B cell (primary cell): ENCODE measurements at regions not wholly inside any gene's neighbourhood (a gene's known extent, or its start where the extent isn't known, plus 50 kb on each side); places are given as distances from the start of the nearest gene placed in this dataset.

Experiments
- ATAC-seq: fragments of 200-7000 bp; cut with Tn5 transposase; one replicate; pipeline ENCODE4 v1.10.0; 2021; ENCODE audit warnings: low read depth, mild to moderate bottlenecking, moderate number of reproducible peaks, moderate library complexity
- CTCF ChIA-PET: fragments of 350-600 bp; sonication (Branson Sonifier 250); formaldehyde crosslinking; loops from one replicate; lab custom pipeline; 2021; ENCODE audit warnings: antibody characterized with exemption, inconsistent platforms; lab: Charles Lee
- POLR2A ChIA-PET: fragments of 350-600 bp; sonication (Branson Sonifier 250); formaldehyde crosslinking; loops from one replicate; lab custom pipeline; 2021; ENCODE audit warnings: antibody characterized with exemption; lab: Charles Lee
- DNase-seq: peaks from one replicate; pipeline ENCODE4 v3.0.0; 2013
- H2AFZ ChIP-seq: 2 replicates; pipeline ENCODE4 v1.6.1; 2012; ENCODE audit warnings: mild to moderate bottlenecking, low read depth, low read length; ENCODE audit not compliant: insufficient read depth, poor library complexity, severe bottlenecking
- H3K27ac ChIP-seq, 2 donors: 1 replicate in 1 of 2; 2 replicates in 1 of 2; pipeline ENCODE4 v1.5.1; 2012 to 2013; ENCODE audit warnings: low read length in 2 of 2, mild to moderate bottlenecking in 2 of 2, moderate library complexity in 1 of 2
- H3K27me3 ChIP-seq, 4 experiments: fragments of 200-600 bp in 1 of 4; sonication (generic) in 1 of 4; replicated peaks in 1 of 4; 1 replicate in 2 of 4; 2 replicates in 2 of 4; pipeline versions ENCODE4 v1.6.1 to v1.7.0; 2013 to 2016; ENCODE audit warnings: low read length in 3 of 4, mild to moderate bottlenecking in 2 of 4, mixed read lengths in 1 of 4, moderate library complexity in 1 of 4; ENCODE audit not compliant: insufficient read depth in 4 of 4, control insufficient read depth in 3 of 4; ENCODE audit errors: control extremely low read depth in 1 of 4
- H3K36me3 ChIP-seq, 2 experiments: replicated peaks in 1 of 2; 1 replicate in 1 of 2; 2 replicates in 1 of 2; pipeline versions ENCODE4 v1.6.1 to v1.7.1; 2013; ENCODE audit warnings: low read length in 1 of 2; ENCODE audit not compliant: insufficient read depth in 2 of 2, control insufficient read depth in 1 of 2; ENCODE audit errors: control extremely low read depth in 1 of 2, extremely low read depth in 1 of 2
- H3K4me1 ChIP-seq, 2 donors: fragments of 200-600 bp in 1 of 2; sonication (generic) in 1 of 2; 1 replicate in 1 of 2; 2 replicates in 1 of 2; pipeline versions ENCODE4 v1.5.1 to v1.6.1; 2013 to 2017; ENCODE audit warnings: low read length in 2 of 2; ENCODE audit not compliant: control insufficient read depth in 2 of 2, insufficient read depth in 2 of 2
- H3K4me2 ChIP-seq: replicated peaks from 2 replicates; pipeline ENCODE3; 2012; ENCODE audit warnings: mild to moderate bottlenecking, low read depth, low read length; ENCODE audit not compliant: poor library complexity, severe bottlenecking
- H3K4me3 ChIP-seq, 5 experiments: fragments of 200-600 bp in 1 of 5; sonication (generic) in 1 of 5; 1 replicate in 3 of 5; 2 replicates in 2 of 5; pipeline versions ENCODE4 v1.5.1 to v1.7.0; 2011 to 2016; ENCODE audit warnings: low read length in 4 of 5, mild to moderate bottlenecking in 4 of 5, low read depth in 2 of 5, control low read depth in 1 of 5, moderate library complexity in 1 of 5; ENCODE audit not compliant: insufficient read depth in 1 of 5; ENCODE audit errors: control extremely low read depth in 1 of 5, extremely low read depth in 1 of 5
- H3K79me2 ChIP-seq: fragments of 200-600 bp; sonication (generic); one replicate; pipeline ENCODE4 v1.6.0; 2016; ENCODE audit warnings: low read length; ENCODE audit not compliant: control insufficient read depth, insufficient read depth
- H3K9ac ChIP-seq: fragments of 200-600 bp; sonication (generic); 2 replicates; pipeline ENCODE4 v1.6.1; 2017; ENCODE audit warnings: mild to moderate bottlenecking, low read length, moderate library complexity
- H3K9me3 ChIP-seq, 3 donors: one replicate each; pipeline versions ENCODE4 v1.6.1 to v1.7.1; 2013; ENCODE audit warnings: low read length in 2 of 3; ENCODE audit not compliant: control insufficient read depth in 2 of 3, insufficient read depth in 1 of 3; ENCODE audit errors: control extremely low read depth in 1 of 3
- H4K20me1 ChIP-seq: 2 replicates; pipeline ENCODE4 v1.6.0; 2012; ENCODE audit warnings: mild to moderate bottlenecking, low read length; ENCODE audit not compliant: insufficient read depth, control insufficient read depth, poor library complexity, severe bottlenecking
- H3K27ac Mint-ChIP-seq: one replicate; pipeline ENCODE4 v1.8.0; 2021; ENCODE audit warnings: mixed read lengths
- H3K27me3 Mint-ChIP-seq: one replicate; pipeline ENCODE4 v1.8.0; 2021; ENCODE audit warnings: mixed read lengths
- H3K4me1 Mint-ChIP-seq: one replicate; pipeline ENCODE4 v1.8.0; 2021; ENCODE audit warnings: mixed read lengths
- H3K4me3 Mint-ChIP-seq: one replicate; pipeline ENCODE4 v1.8.0; 2021; ENCODE audit warnings: mixed read lengths
- H3K9me3 Mint-ChIP-seq: one replicate; pipeline ENCODE4 v1.8.0; 2022; ENCODE audit warnings: mixed read lengths; ENCODE audit not compliant: insufficient read depth
- EZH2 ChIP-seq: IDR thresholded peaks from 2 replicates; pipeline ENCODE4 v1.6.1; 2012; ENCODE audit warnings: borderline replicate concordance, low read depth, mild to moderate bottlenecking, moderate library complexity, low read length; ENCODE audit not compliant: insufficient read depth, poor library complexity, severe bottlenecking
- WGBS: methylation state at CpG from one replicate; pipeline ENCODE4 v1.1.5; 2013; ENCODE audit warnings: missing lambda C conversion rate; ENCODE audit not compliant: insufficient coverage; 5-methylcytosine and 5-hydroxymethylcytosine counted together
- intact Hi-C: fragments of 100-400 bp; cut with micrococcal nuclease; formaldehyde crosslinking; loops from one replicate; pipeline ENCODE4 v1.10.0; 2022
- TF ChIP-seq, protein P1 (sequence below): fragments of 200-600 bp; IDR thresholded peaks from one replicate; pipeline ENCODE4 v1.8.0; 2022; ENCODE audit warnings: antibody characterized with exemption, mild to moderate bottlenecking

DNA sequence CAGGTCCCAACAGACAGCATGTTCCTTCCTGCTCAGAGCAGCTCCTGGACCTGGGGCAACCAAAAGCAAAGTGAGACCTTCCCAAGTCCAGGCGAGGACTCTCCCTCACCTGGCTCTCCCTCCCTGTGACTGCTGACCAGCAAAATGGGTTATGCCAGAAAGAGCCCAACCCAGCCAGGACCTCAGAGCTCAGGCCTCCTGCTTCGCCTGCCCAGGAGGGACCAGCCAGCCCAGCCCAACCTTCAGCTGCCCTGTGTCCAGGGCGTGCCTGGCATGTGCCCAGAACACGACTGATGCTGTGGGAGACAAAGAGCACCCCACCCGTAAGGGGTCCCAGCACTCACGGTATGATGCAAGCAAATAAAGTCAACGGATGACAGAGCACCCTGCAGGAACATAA, 74.0 kb upstream of the CST7 start:
- no peaks in the 10 kb centered on the region for H4K20me1 ChIP-seq
- no peaks in the 10 kb centered on the region for H3K36me3 ChIP-seq
- TF ChIP-seq EZH2, result no peak
- TF ChIP-seq, protein P1, sequence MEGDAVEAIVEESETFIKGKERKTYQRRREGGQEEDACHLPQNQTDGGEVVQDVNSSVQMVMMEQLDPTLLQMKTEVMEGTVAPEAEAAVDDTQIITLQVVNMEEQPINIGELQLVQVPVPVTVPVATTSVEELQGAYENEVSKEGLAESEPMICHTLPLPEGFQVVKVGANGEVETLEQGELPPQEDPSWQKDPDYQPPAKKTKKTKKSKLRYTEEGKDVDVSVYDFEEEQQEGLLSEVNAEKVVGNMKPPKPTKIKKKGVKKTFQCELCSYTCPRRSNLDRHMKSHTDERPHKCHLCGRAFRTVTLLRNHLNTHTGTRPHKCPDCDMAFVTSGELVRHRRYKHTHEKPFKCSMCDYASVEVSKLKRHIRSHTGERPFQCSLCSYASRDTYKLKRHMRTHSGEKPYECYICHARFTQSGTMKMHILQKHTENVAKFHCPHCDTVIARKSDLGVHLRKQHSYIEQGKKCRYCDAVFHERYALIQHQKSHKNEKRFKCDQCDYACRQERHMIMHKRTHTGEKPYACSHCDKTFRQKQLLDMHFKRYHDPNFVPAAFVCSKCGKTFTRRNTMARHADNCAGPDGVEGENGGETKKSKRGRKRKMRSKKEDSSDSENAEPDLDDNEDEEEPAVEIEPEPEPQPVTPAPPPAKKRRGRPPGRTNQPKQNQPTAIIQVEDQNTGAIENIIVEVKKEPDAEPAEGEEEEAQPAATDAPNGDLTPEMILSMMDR, result no peak
- no peak overlapping the region for H3K4me3 Mint-ChIP-seq
- H3K79me2 ChIP-seq, result no peaks in the 10 kb centered on the region
- DNase-seq, result no peak
- 85% methylated on average over 7 of the region's 7 CpGs for WGBS
- H3K9me3 Mint-ChIP-seq, result no peaks in the 10 kb centered on the region
- H3K27ac ChIP-seq, result no peak overlapping the region
- H3K27me3 Mint-ChIP-seq, result peaks cover 35% of the 10 kb centered on the region
- H3K4me1 Mint-ChIP-seq, result peaks cover 7% of the 10 kb centered on the region
- POLR2A ChIA-PET, result no interaction called here
- H3K27ac Mint-ChIP-seq, result no peak overlapping the region
- no peak overlapping the region for H3K4me2 ChIP-seq
- H3K9me3 ChIP-seq, result peaks cover 0 to 4% (median 1%) of the 10 kb centered on the region in 3 donors
- no peak overlapping the region for H2AFZ ChIP-seq
- CTCF ChIA-PET, result interaction anchor here (1.2 kb wide), 1 partner anchor 22 kb away, joined by 3 read pairs; no protein-coding TSS in a partner anchor
- H3K9ac ChIP-seq, result no peak overlapping the region
- peaks cover 0 to 17% (median 0%) of the 10 kb centered on the region in 4 experiments for H3K27me3 ChIP-seq
- H3K4me1 ChIP-seq, result peaks cover 0 to 5% of the 10 kb centered on the region in 2 donors
- no peak overlapping the region for H3K4me3 ChIP-seq
- intact Hi-C loops, result no loop called here
- no peak for ATAC-seq

DNA sequence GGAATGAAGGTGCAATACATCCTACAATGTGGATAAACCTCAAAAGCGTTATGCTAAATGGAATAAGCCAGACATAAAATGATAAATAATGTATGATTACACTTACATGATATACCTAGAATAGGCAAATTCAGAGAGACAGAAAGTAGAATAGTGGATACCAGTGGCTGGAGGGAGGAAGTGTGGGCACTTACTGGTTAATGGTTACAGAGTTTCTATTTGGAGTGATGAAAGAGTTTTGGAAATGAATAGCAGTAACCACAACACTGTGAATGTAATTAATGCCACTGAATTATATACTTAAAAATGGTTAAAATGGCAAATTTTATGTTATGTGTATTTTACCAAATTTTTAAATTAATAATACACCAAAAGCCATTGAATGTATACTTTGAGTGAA, 71.4 kb upstream of the CST7 start:
- no peaks in the 10 kb centered on the region for H3K79me2 ChIP-seq
- H3K27me3 ChIP-seq, result peaks cover 0 to 10% (median 0%) of the 10 kb centered on the region in 4 experiments
- H2AFZ ChIP-seq, result no peak overlapping the region
- DNase-seq (no peak), ATAC-seq (no peak)
- H3K4me3 Mint-ChIP-seq, result no peak overlapping the region
- intact Hi-C loops, result no loop called here
- WGBS, result no CpG with 5 or more reads among the region's 1 CpG
- peaks cover 0 to 4% (median 1%) of the 10 kb centered on the region in 3 donors for H3K9me3 ChIP-seq
- ChIA-PET POLR2A (no interaction called here), CTCF (no interaction called here)
- TF ChIP-seq EZH2, result no peak
- TF ChIP-seq, protein P1, result no peak
- H3K4me2 ChIP-seq, result no peak overlapping the region
- H4K20me1 ChIP-seq, result no peaks in the 10 kb centered on the region
- no peak overlapping the region for H3K4me3 ChIP-seq
- no peak overlapping the region for H3K27ac Mint-ChIP-seq
- no peaks in the 10 kb centered on the region for H3K9me3 Mint-ChIP-seq
- H3K4me1 Mint-ChIP-seq, result peaks cover 2% of the 10 kb centered on the region
- no peaks in the 10 kb centered on the region for H3K36me3 ChIP-seq
- peaks cover 0 to 5% of the 10 kb centered on the region in 2 donors for H3K4me1 ChIP-seq
- H3K9ac ChIP-seq, result no peak overlapping the region
- H3K27me3 Mint-ChIP-seq, result peaks cover 23% of the 10 kb centered on the region
- no peak overlapping the region for H3K27ac ChIP-seq
